Lower leg skin (tissue), 4 donors: ENCODE measurements at regions not wholly inside any gene's neighbourhood (a gene's known extent, or its start where the extent isn't known, plus 50 kb on each side); places are given as distances from the start of the nearest gene placed in this dataset.
"Not testable (repeated sequence)": the region's sequence is repeated elsewhere in the genome, so short reads cannot be mapped to it uniquely, and the experiment has no call there.

Experiments used
- DNase-seq, 2 donors: peaks; one replicate each; pipeline ENCODE4 v3.0.0-alpha.2; 2019; ENCODE audit warnings: low spot score in 2 of 2
- H3K4me3 ChIP-seq: fragments of 200-600 bp; sonication (generic); 2 replicates; pipeline ENCODE4 v1.5.1; 2017; ENCODE audit warnings: mild to moderate bottlenecking, low read depth; ENCODE audit not compliant: poor library complexity, severe bottlenecking
- CTCF ChIP-seq, 3 donors: fragments of 450-650 bp; IDR thresholded peaks; one replicate each; pipeline ENCODE4 v1.5.1; 2016; ENCODE audit warnings: antibody characterized with exemption in 3 of 3, mild to moderate bottlenecking in 3 of 3, moderate library complexity in 2 of 3
- POLR2A ChIP-seq, 2 donors: fragments of 450-650 bp; IDR thresholded peaks; one replicate each; pipeline ENCODE4 v1.6.1; 2016 to 2017; ENCODE audit warnings: antibody characterized with exemption in 2 of 2, mild to moderate bottlenecking in 1 of 2, moderate library complexity in 1 of 2
- WGBS, 2 donors: methylation state at CpG; one replicate each; pipeline ENCODE4 v1.1.5; 2018; 5-methylcytosine and 5-hydroxymethylcytosine counted together
- intact Hi-C: fragments of 100-400 bp; cut with DNase I; formaldehyde crosslinking; loops from one replicate; pipeline ENCODE4 v1.15.0; 2023; ENCODE audit warnings: low total_unique reads

DNA sequence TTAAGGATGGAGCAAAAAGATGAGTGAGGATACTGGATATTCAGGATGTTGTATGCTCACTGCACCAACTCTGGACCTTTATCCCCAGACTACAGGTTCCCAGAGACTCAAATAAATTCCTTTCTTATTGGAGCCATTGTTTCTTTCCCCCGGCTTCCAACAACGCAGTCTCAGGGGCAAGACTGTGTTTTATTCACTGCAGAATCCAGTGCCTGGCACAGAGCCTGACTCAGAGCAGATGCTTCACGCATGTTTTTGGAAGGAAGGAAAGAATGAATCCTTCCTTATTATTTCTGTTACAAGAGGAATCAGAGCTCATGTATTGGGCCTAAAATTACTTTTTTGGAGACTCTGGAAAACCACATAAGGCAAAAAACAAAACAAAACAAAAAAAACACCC lies 96.0 kb upstream of the VGLL4 start:
- TF ChIP-seq CTCF (IDR thresholded peaks at IDR 0.05): no peak
- TF ChIP-seq POLR2A (IDR thresholded peaks at IDR 0.05): no peak
- intact Hi-C loops: no loop called here
- H3K4me3 ChIP-seq: no peak overlapping the region
- 40 to 48% methylated on average over 3 of the region's 3 CpGs for WGBS, 2 donors
- DNase-seq: no peak

DNA sequence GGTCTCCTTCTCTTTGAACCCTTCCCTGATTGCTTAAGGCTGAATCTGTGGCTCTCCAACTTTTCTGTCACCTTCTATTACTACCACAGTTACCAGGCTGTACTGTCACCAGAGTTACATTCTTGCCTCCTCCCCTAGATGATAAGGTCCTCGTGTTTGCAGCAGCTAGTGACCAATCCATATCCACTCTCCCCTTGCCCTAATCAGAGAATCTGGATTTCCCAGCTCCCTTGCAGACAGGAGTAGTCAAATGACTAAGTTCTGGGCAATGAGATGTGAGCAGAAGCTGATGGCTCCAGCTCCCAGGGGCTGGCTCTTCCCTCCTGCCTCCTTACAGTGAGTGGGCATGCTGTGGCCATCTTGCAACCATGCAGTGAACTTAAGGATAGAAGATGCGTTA lies 95.4 kb upstream of the VGLL4 start:
- 60 to 80% methylated on average over 2 of the region's 2 CpGs for WGBS, 2 donors
- no peak overlapping the region for H3K4me3 ChIP-seq
- DNase-seq: no peak
- TF ChIP-seq POLR2A (IDR thresholded peaks at IDR 0.05) (no peak), CTCF (IDR thresholded peaks at IDR 0.05) (no peak)
- intact Hi-C loops: no loop called here

GRCh38 chr3:11737742-11738141 lies 94.0 kb upstream of the VGLL4 start:
- no peak for DNase-seq
- TF ChIP-seq CTCF (IDR thresholded peaks at IDR 0.05) (no peak), POLR2A (IDR thresholded peaks at IDR 0.05) (no peak)
- intact Hi-C loops: no loop called here
- no peak overlapping the region for H3K4me3 ChIP-seq
- WGBS, 2 donors: 80 to 84% methylated on average over 7 of the region's 7 CpGs

- TF ChIP-seq POLR2A (IDR thresholded peaks at IDR 0.05) (no peak), CTCF (IDR thresholded peaks at IDR 0.05) (no peak)
- WGBS, 2 donors: 65 to 71% methylated on average over 9 of the region's 9 CpGs
- H3K4me3 ChIP-seq: no peak overlapping the region
- DNase-seq: no peak
- intact Hi-C loops: no loop called here
Measured at GRCh38 chr3:11736136-11736833, 92.6 kb upstream of the VGLL4 start.

DNA sequence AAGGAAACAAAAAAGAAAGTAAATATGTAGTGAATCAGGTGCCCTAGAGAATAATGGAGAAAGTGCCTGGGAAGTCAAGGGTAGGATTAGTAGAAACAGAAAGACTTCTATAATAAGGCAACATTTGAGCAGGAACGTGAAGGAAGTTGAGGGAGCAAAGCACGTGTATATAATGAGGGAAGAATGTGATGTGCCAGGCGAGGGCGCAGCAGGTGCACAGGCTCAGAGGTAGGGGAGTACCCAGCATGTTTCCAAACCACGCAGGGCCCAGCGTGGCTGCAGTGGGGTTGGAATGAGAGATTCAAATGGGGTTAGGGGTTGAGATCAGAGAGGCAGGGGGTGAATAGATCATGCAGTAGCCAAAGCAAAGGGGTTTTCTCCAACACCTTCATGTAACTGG lies 91.9 kb upstream of the VGLL4 start:
- no peak for TF ChIP-seq POLR2A (IDR thresholded peaks at IDR 0.05)
- no peak for TF ChIP-seq CTCF (IDR thresholded peaks at IDR 0.05)
- no peak overlapping the region for H3K4me3 ChIP-seq
- no peak for DNase-seq
- intact Hi-C loops: no loop called here
- WGBS, 2 donors: 52 to 56% methylated on average over 6 of the region's 6 CpGs

DNA sequence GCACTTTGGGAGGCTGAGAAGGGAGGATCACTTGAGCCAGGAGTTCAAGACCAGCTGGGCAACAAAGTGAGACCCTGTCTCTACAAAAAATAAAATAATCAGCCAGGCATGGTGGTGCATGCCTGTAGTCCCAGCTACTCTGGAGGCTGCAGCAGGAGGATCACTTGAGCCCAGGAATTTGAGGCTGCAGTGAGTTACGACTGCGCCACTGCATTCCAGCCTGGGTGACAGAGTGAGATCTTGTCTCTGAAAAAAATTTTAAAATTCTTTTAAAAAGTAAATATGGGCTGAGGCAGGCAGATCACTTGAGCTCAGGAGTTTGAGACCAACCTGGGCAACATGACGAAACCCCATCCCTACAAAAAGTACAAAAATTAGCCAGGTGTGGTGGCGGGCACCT lies 91.4 kb upstream of the VGLL4 start:
- DNase-seq, H3K4me3 ChIP-seq, intact Hi-C loops: not testable (repeated sequence)
- 97 to 99% methylated on average over 4 of the region's 4 CpGs for WGBS, 2 donors
